HFF-Myc (cell line): ENCODE measurements at regions not wholly inside any gene's neighbourhood (a gene's known extent, or its start where the extent isn't known, plus 50 kb on each side); places are given as distances from the start of the nearest gene placed in this dataset.

Experiments used
- DNase-seq: peaks from one replicate; pipeline ENCODE4 v3.0.0-alpha.2; 2011; ENCODE audit warnings: low read depth; ENCODE audit errors: extremely low read depth
- H3K4me3 ChIP-seq: replicated peaks from 2 replicates; pipeline ENCODE4 v1.5.1; 2011; ENCODE audit warnings: low read depth, mild to moderate bottlenecking, control low read depth, low read length
- CTCF ChIP-seq: IDR thresholded peaks from 2 replicates; pipeline ENCODE4 v1.5.1; 2012; ENCODE audit warnings: mild to moderate bottlenecking, low read depth, low read length, control low read depth; ENCODE audit errors: missing control alignments

DNA sequence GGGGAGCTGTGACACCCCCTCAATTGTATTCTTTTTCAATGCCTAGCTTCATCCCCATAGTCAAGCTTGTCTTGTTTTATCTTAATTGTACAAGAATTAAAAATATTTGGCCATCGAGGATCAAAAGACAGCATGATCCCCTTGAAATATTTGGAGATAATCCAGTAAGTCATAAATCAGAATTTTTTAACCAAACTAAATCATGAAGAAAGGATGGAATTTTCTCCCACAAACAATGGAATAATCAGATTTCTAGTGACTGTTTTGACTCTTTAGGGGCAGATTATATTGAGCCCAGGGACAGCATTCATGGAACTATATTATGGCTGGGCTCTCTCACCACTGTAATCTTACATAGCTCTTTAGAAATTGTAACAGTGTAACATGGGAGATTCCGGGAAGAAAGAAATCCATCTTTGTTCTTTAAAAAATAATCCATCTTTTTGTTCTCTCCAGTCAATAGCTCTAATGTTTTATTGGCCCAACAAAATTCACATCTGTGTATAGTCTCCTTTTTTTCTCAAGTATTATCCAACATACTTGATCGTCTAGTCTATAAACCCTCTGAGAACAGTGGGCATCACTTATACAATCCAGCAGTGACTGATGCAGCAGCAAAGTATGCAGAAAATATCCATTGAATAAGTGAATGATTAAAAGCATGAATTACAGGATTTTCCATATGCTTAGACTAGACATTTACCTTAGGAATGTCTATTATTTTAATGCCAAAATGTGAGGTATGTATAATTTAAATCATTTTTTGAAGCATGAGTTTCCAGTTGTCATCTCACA lies 277.0 kb upstream of the PLSCR5 start:
- no peak for DNase-seq
- no peak for TF ChIP-seq CTCF
- H3K4me3 ChIP-seq, result no peak overlapping the region

DNA sequence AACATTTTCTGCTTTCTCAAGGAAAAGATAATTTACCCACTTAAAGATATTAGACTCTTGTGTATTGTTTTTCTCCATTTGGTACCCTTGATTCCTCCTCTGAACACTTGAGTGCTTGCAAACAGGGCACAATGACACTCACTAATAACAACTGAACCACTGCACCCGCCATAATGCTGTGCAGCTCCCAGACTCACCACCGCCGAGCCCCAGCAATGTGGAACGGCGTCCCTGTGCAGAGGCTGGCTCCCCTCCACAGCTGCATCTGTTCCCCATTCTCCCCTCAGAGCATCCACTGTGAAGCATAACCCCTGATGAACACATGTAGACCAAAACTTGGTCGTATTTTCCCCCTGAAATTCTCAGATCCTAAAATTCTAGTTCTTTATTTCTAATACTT lies 276.2 kb upstream of the PLSCR5 start:
- H3K4me3 ChIP-seq, result no peak overlapping the region
- no peak for TF ChIP-seq CTCF
- DNase-seq, result no peak

DNA sequence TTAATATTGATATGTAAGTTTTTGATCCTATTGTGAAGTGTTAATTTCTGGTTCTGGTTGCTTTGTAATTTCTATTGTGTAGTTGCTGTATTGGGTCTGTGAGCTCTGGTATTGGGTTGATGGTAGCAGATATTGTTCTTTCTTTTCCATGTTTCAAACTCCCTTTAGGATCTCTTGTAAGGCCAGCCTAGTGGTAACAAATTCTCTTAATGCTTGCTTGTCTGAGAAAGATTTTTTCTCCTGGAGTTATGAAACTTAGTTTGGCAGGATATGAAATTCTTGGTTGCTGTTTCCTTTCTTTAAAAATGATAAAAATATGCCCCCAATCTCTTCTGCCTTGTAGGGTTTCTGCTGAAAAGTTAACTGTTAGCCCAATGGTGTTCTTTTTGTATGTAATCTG lies 268.6 kb upstream of the PLSCR5 start:
- TF ChIP-seq CTCF, result no peak
- H3K4me3 ChIP-seq, result no peak overlapping the region
- no peak for DNase-seq

GRCh38 chr3:146865175-146865755 lies 260.1 kb upstream of the PLSCR5 start:
- H3K4me3 ChIP-seq, result no peak overlapping the region
- DNase-seq, result no peak
- no peak for TF ChIP-seq CTCF

DNA sequence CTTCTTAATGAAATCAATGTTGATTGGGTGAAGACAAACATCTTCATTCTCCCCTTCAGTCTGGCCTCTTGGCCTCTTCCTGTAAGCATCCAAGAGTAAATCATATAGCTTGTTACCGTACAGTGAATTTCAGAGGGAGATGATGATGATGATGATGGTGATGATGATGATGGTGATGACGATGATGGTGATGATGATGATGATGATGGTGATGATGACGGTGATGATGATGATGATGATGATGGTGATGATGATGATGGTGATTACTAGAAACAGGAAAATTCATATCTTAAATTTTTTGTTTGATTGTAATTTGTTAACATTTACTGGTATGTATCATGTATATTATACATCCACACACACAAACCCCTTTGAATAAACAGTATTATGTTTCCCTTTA lies 256.1 kb upstream of the PLSCR5 start:
- H3K4me3 ChIP-seq, result no peak overlapping the region
- no peak for DNase-seq
- TF ChIP-seq CTCF, result no peak

DNA sequence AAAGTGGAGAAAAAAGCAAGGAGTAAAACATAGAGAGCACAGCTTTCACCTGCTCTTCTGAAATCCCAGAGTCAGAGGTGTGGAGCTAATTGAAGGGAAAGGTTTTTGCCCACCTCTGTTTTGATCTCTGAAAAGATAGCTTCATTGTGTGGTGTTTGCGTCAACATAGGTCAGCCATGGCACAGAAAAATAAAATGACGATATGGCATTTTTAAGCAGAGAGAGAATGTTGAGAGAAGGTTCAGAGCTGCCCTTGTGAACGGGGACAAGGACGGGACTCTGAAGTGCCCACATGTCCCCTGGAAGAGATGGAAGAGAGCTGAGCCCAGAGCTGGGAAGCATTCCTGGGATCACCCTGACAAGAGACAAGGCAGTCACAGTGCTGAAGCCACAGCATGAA lies 249.4 kb upstream of the PLSCR5 start:
- DNase-seq, result no peak
- no peak for TF ChIP-seq CTCF
- no peak overlapping the region for H3K4me3 ChIP-seq

GRCh38 chr3:146851665-146852064 lies 246.5 kb upstream of the PLSCR5 start:
- no peak for DNase-seq
- H3K4me3 ChIP-seq, result no peak overlapping the region
- no peak for TF ChIP-seq CTCF
